ENCODE measurements at regions not wholly inside any gene's neighbourhood (a gene's known extent, or its start where the extent isn't known, plus 50 kb on each side); places are given as distances from the start of the nearest gene placed in this dataset.

GRCh38 chr4:141432000-141432712 is 204.2 kb upstream of the IL15 start:
- no peak overlapping the region for H2AFZ ChIP-seq
- H3K9me3 ChIP-seq (ENCODE audit: low read depth) = no peaks in the 10 kb centered on the region
- 48% methylated on average over 2 of the region's 2 CpGs for WGBS (ENCODE audit: low lambda C conversion rate, missing lambda C conversion rate)
- no peaks in the 10 kb centered on the region for H3K36me3 ChIP-seq (replicated peaks; ENCODE audit: insufficient read depth, low read depth)
- no peak overlapping the region for H3K4me3 ChIP-seq
- H3K4me2 ChIP-seq = no peak overlapping the region
- H3K79me2 ChIP-seq = no peaks in the 10 kb centered on the region
- H3K4me1 ChIP-seq (ENCODE audit: insufficient read depth) = no peaks in the 10 kb centered on the region
- no peaks in the 10 kb centered on the region for H3K9me2 ChIP-seq (replicated peaks; ENCODE audit: insufficient read depth)
- H4K20me1 ChIP-seq (ENCODE audit: insufficient read depth, poor library complexity, severe bottlenecking) = no peaks in the 10 kb centered on the region
- DNase-seq (ENCODE audit: low spot score) = no peak
- no peaks in the 10 kb centered on the region for H3K27me3 ChIP-seq
- TF ChIP-seq EZH2 (IDR thresholded peaks at IDR 0.05; ENCODE audit: borderline replicate concordance) (no peak), EZH2phosphoT487 (IDR thresholded peaks at IDR 0.05; ENCODE audit: low read depth, severe bottlenecking, unreplicated experiment) (no peak), CTCF (IDR thresholded peaks at IDR 0.05; ENCODE audit: poor library complexity) (no peak)
- H3K27ac ChIP-seq = no peak overlapping the region

- H3K27me3 ChIP-seq = no peaks in the 10 kb centered on the region
- no peak for DNase-seq (ENCODE audit: low spot score)
- no peaks in the 10 kb centered on the region for H3K9me2 ChIP-seq (replicated peaks; ENCODE audit: insufficient read depth)
- TF ChIP-seq EZH2phosphoT487 (IDR thresholded peaks at IDR 0.05; ENCODE audit: low read depth, severe bottlenecking, unreplicated experiment) (no peak), CTCF (IDR thresholded peaks at IDR 0.05; ENCODE audit: poor library complexity) (no peak), EZH2 (IDR thresholded peaks at IDR 0.05; ENCODE audit: borderline replicate concordance) (no peak)
- no peak overlapping the region for H3K27ac ChIP-seq
- H3K79me2 ChIP-seq = no peaks in the 10 kb centered on the region
- no peak overlapping the region for H2AFZ ChIP-seq
- H3K4me3 ChIP-seq = no peak overlapping the region
- H3K4me1 ChIP-seq (ENCODE audit: insufficient read depth) = no peaks in the 10 kb centered on the region
- H3K9me3 ChIP-seq (ENCODE audit: low read depth) = no peaks in the 10 kb centered on the region
- 81% methylated on average over 3 of the region's 3 CpGs for WGBS (ENCODE audit: low lambda C conversion rate, missing lambda C conversion rate)
- no peak overlapping the region for H3K4me2 ChIP-seq
- H3K36me3 ChIP-seq (replicated peaks; ENCODE audit: insufficient read depth, low read depth) = no peaks in the 10 kb centered on the region
- H4K20me1 ChIP-seq (ENCODE audit: insufficient read depth, poor library complexity, severe bottlenecking) = no peaks in the 10 kb centered on the region
These were observed 200.7 kb upstream of the IL15 start for GRCh38 chr4:141435446-141436225.

GRCh38 chr4:141439223-141439622 is 197.2 kb upstream of the IL15 start:
- whole genome bisulfite sequencing (ENCODE audit: low lambda C conversion rate, missing lambda C conversion rate) = 89% methylated on average over 1 of the region's 1 CpG

More at GRCh38 chr4:141439223-141439622, 197.2 kb upstream of the IL15 start:
- Histone ChIP-seq H3K9me2 (replicated peaks; ENCODE audit: insufficient read depth) (no peaks in the 10 kb centered on the region), H3K27me3 (no peaks in the 10 kb centered on the region), H3K79me2 (no peaks in the 10 kb centered on the region), H3K4me2 (no peak overlapping the region), H3K4me3 (no peak overlapping the region), H3K27ac (no peak overlapping the region), H3K9me3 (ENCODE audit: low read depth) (no peaks in the 10 kb centered on the region), H3K36me3 (replicated peaks; ENCODE audit: insufficient read depth, low read depth) (no peaks in the 10 kb centered on the region), H3K4me1 (ENCODE audit: insufficient read depth) (no peaks in the 10 kb centered on the region), H2AFZ (no peak overlapping the region), H4K20me1 (ENCODE audit: insufficient read depth, poor library complexity, severe bottlenecking) (no peaks in the 10 kb centered on the region)
- no peak for DNase-seq (ENCODE audit: low spot score)
- TF ChIP-seq CTCF (IDR thresholded peaks at IDR 0.05; ENCODE audit: poor library complexity) (no peak), EZH2 (IDR thresholded peaks at IDR 0.05; ENCODE audit: borderline replicate concordance) (no peak), EZH2phosphoT487 (IDR thresholded peaks at IDR 0.05; ENCODE audit: low read depth, severe bottlenecking, unreplicated experiment) (no peak)
